IMR-90 (cell line): ENCODE measurements at regions not wholly inside any gene's neighbourhood (a gene's known extent, or its start where the extent isn't known, plus 50 kb on each side); places are given as distances from the start of the nearest gene placed in this dataset.

Source experiments
- ATAC-seq: fragments of 200-7000 bp; cut with Tn5 transposase; 2 replicates; pipeline ENCODE4 v1.9.1; 2020; ENCODE audit warnings: low read depth, mild to moderate bottlenecking, moderate library complexity
- BruUV-seq: library from RNA; stranded (reverse); fragments of 400-500 nt; replicated peaks from 2 replicates; lab custom pipeline; 2021; lab: Mats Ljungman, UMichigan
- CTCF ChIA-PET: fragments of 300-600 bp; formaldehyde crosslinking; extraction: SDS; loops from one replicate; lab custom pipeline; 2021; ENCODE audit warnings: antibody characterized with exemption; lab: Yijun Ruan, JAX
- POLR2A ChIA-PET: fragments of 300-600 bp; sonication (Branson Sonifier 250); formaldehyde crosslinking; loops from one replicate; lab custom pipeline; 2022; ENCODE audit warnings: antibody characterized with exemption; ENCODE audit not compliant: unreplicated experiment; lab: Charles Lee
- DNase-seq: peaks from one replicate; pipeline ENCODE4 v3.0.0; 2013
- H2AFZ ChIP-seq: replicated peaks from 2 replicates; pipeline ENCODE3; 2013; ENCODE audit warnings: low read length, mild to moderate bottlenecking; ENCODE audit not compliant: poor library complexity
- H2AK5ac ChIP-seq: 2 replicates; pipeline ENCODE4 v1.6.1; 2013; ENCODE audit warnings: low read depth, low read length, inconsistent platforms
- H2AK9ac ChIP-seq: replicated peaks from 2 replicates; pipeline ENCODE3; 2013; ENCODE audit warnings: mild to moderate bottlenecking, low read depth, low read length, moderate library complexity; ENCODE audit not compliant: poor library complexity
- H2BK120ac ChIP-seq: 2 replicates; pipeline ENCODE4 v1.6.1; 2013; ENCODE audit warnings: low read depth, low read length, inconsistent platforms
- H2BK15ac ChIP-seq: 3 replicates; pipeline ENCODE4 v1.6.1; 2013; ENCODE audit warnings: low read depth, low read length, inconsistent platforms
- H2BK20ac ChIP-seq: 2 replicates; pipeline ENCODE4 v1.6.1; 2013; ENCODE audit warnings: low read depth, mild to moderate bottlenecking, inconsistent platforms, low read length, moderate library complexity
- H2BK5ac ChIP-seq: 2 replicates; pipeline ENCODE4 v1.6.1; 2013; ENCODE audit warnings: mild to moderate bottlenecking, low read depth, low read length, inconsistent platforms; ENCODE audit not compliant: poor library complexity, severe bottlenecking
- H3K14ac ChIP-seq: replicated peaks from 2 replicates; pipeline ENCODE4 v1.6.1; 2013; ENCODE audit warnings: low read depth, low read length, inconsistent platforms
- H3K18ac ChIP-seq: 2 replicates; pipeline ENCODE4 v1.6.1; 2013; ENCODE audit warnings: low read depth, low read length, control low read depth
- H3K23ac ChIP-seq: 2 replicates; pipeline ENCODE4 v1.6.1; 2013; ENCODE audit warnings: low read depth, low read length, inconsistent platforms
- H3K27ac ChIP-seq: 2 replicates; pipeline ENCODE4 v1.5.1; 2013; ENCODE audit warnings: mild to moderate bottlenecking, control low read depth, low read length; ENCODE audit not compliant: insufficient read depth
- H3K27me3 ChIP-seq: 2 replicates; pipeline ENCODE4 v1.6.1; 2013; ENCODE audit warnings: low read length; ENCODE audit not compliant: control insufficient read depth, insufficient read depth
- H3K36me3 ChIP-seq: 2 replicates; pipeline ENCODE4 v1.6.1; 2013; ENCODE audit warnings: low read length, mixed read lengths; ENCODE audit not compliant: control insufficient read depth, insufficient read depth
- H3K4ac ChIP-seq: 2 replicates; pipeline ENCODE4 v1.6.1; 2013; ENCODE audit warnings: low read depth, low read length, inconsistent platforms
- H3K4me1 ChIP-seq: 2 replicates; pipeline ENCODE4 v1.6.1; 2013; ENCODE audit warnings: low read length, mixed read lengths; ENCODE audit not compliant: control insufficient read depth, insufficient read depth
- H3K4me2 ChIP-seq: 2 replicates; pipeline ENCODE4 v1.6.1; 2013; ENCODE audit warnings: low read depth, mild to moderate bottlenecking, control low read depth, low read length, moderate library complexity
- H3K4me3 ChIP-seq: 2 replicates; pipeline ENCODE4 v1.5.1; 2013; ENCODE audit warnings: low read depth, mild to moderate bottlenecking, control low read depth, low read length, moderate library complexity; ENCODE audit not compliant: insufficient read depth
- H3K56ac ChIP-seq: 2 replicates; pipeline ENCODE4 v1.6.1; 2013; ENCODE audit warnings: low read length, inconsistent platforms; ENCODE audit not compliant: insufficient read depth; ENCODE audit errors: extremely low read depth
- H3K79me1 ChIP-seq, 2 experiments: 2 replicates each; pipeline ENCODE4 v1.6.1; 2013; ENCODE audit warnings: low read length in 2 of 2, inconsistent platforms in 1 of 2, low read depth in 1 of 2
- H3K9ac ChIP-seq: 2 replicates; pipeline ENCODE4 v1.6.1; 2013; ENCODE audit warnings: low read depth, low read length, control low read depth
- H3K9me1 ChIP-seq: 2 replicates; pipeline ENCODE4 v1.6.1; 2013; ENCODE audit warnings: low read length, inconsistent platforms; ENCODE audit not compliant: insufficient read depth
- H3K9me3 ChIP-seq: 2 replicates; pipeline ENCODE4 v1.6.1; 2013; ENCODE audit warnings: low read length; ENCODE audit not compliant: control insufficient read depth, insufficient read depth
- H4K20me1 ChIP-seq: 2 replicates; pipeline ENCODE4 v1.6.1; 2013; ENCODE audit warnings: low read length, inconsistent platforms; ENCODE audit not compliant: insufficient read depth
- H4K5ac ChIP-seq: 2 replicates; pipeline ENCODE4 v1.6.1; 2013; ENCODE audit warnings: mild to moderate bottlenecking, low read depth, low read length, control low read depth
- H4K8ac ChIP-seq, 2 experiments: 2 replicates each; pipeline ENCODE4 v1.6.1; 2013; ENCODE audit warnings: low read depth in 2 of 2, low read length in 2 of 2, control low read depth in 1 of 2, inconsistent platforms in 1 of 2
- H4K91ac ChIP-seq: 2 replicates; pipeline ENCODE4 v1.6.1; 2013; ENCODE audit warnings: low read depth, low read length, inconsistent platforms; ENCODE audit not compliant: insufficient read depth
- BHLHE40 ChIP-seq: fragments of 150-350 bp; IDR thresholded peaks from 2 replicates; pipeline ENCODE4 v1.6.1; 2016; ENCODE audit warnings: mild to moderate bottlenecking, low read depth, low read length
- FOS ChIP-seq: fragments of 150-350 bp; IDR thresholded peaks from 2 replicates; pipeline ENCODE4 v1.6.1; 2016; ENCODE audit warnings: low read depth, low read length
- MAZ ChIP-seq: IDR thresholded peaks from 2 replicates; pipeline ENCODE4 v1.6.1; 2012; ENCODE audit warnings: low read depth, mild to moderate bottlenecking, low read length, improper control_type of control experiment, moderate library complexity, borderline replicate concordance
- NFE2L2 ChIP-seq: fragments of 150-350 bp; IDR thresholded peaks from 2 replicates; pipeline ENCODE4 v1.6.1; 2016; ENCODE audit warnings: low read depth, mild to moderate bottlenecking, low read length
- POLR2A ChIP-seq: IDR thresholded peaks from 2 replicates; pipeline ENCODE4 v1.6.1; 2012; ENCODE audit warnings: mild to moderate bottlenecking, low read depth, low read length
- RCOR1 ChIP-seq: IDR thresholded peaks from 2 replicates; pipeline ENCODE4 v1.6.1; 2012; ENCODE audit warnings: mild to moderate bottlenecking, low read length, improper control_type of control experiment; ENCODE audit not compliant: insufficient replicate concordance
- SMC3 ChIP-seq: fragments of 150-350 bp; IDR thresholded peaks from 2 replicates; pipeline ENCODE4 v1.6.1; 2016; ENCODE audit warnings: low read depth, mild to moderate bottlenecking, antibody characterized with exemption, low read length, moderate library complexity
- WGBS, 2 experiments: methylation state at CpG; one replicate each; pipeline versions ENCODE4 v1.1.5 to v1.1.7; 2013; ENCODE audit warnings: missing lambda C conversion rate in 2 of 2; ENCODE audit not compliant: insufficient read length in 1 of 2; ENCODE audit errors: extremely low coverage in 2 of 2; 5-methylcytosine and 5-hydroxymethylcytosine counted together
- dilution Hi-C: fragments of 300-500 bp; cut with HindIII; formaldehyde crosslinking; loops from one replicate; pipeline ENCODE4 v1.14.3; 2018; ENCODE audit warnings: low sequenced_read_pairs; ENCODE audit not compliant: unreplicated experiment
- in situ Hi-C: fragments of 300-500 bp; cut with MboI; formaldehyde crosslinking; loops from 3 replicates; pipeline ENCODE4 v1.14.3; 2019; ENCODE audit warnings: low sequenced_read_pairs, inconsistent platforms, mixed read lengths
- intact Hi-C: fragments of 100-400 bp; cut with micrococcal nuclease; formaldehyde crosslinking; loops from 2 replicates; pipeline ENCODE4 v1.10.0; 2022
- TF ChIP-seq, protein P1 (sequence below): fragments of 150-350 bp; IDR thresholded peaks from 2 replicates; pipeline ENCODE4 v1.6.1; 2017; ENCODE audit warnings: mild to moderate bottlenecking, antibody characterized with exemption, low read length, low read depth

DNA sequence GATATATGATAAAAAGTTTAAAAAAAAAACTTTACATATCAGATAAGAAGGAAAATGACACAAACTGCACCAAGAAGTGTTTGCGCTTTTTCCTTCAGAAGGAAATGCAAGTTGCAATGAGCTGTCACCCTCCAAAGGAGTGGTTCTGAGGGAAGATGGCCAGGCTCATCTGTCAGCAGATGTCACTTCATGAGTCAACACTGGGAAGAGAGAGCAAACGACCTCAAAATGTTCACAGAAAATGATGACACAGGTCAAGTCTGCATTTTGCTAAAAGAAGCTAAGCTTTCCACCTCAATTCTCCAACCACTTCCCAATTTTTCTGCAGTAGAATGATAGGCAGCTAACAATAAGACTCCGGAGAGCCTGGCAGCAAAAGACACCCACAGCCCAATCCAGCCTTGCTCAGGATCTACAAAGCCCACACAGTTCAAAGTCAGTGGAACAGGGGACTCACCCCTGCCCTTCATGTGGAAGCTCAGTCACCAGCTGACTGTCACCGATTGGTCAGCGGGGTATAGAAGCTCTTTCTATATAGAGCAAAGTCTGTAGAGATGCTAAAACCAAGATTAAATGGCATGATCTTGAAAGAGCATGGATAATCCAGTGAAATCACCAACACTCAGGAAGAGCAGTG lies 155.1 kb upstream of the NEBL start:
- H2AK5ac ChIP-seq = no peak overlapping the region
- H2AFZ ChIP-seq = peak overlapping the region; percentile 25
- no peak overlapping the region for H3K23ac ChIP-seq
- ATAC-seq (no peak), DNase-seq (no peak)
- no peak overlapping the region for H4K8ac ChIP-seq
- H3K4me2 ChIP-seq = no peak overlapping the region
- H4K20me1 ChIP-seq = no peaks in the 10 kb centered on the region
- H3K9me3 ChIP-seq = no peaks in the 10 kb centered on the region; the same call in 1 of the 2 replicates
- no peak overlapping the region for H2BK5ac ChIP-seq
- no peak overlapping the region for H3K9ac ChIP-seq
- no peak overlapping the region for H3K14ac ChIP-seq
- no peak overlapping the region for H4K91ac ChIP-seq
- intact Hi-C loops (no loop called here), in situ Hi-C loops (no loop called here), dilution Hi-C loops (no loop called here)
- H2AK9ac ChIP-seq = no peak overlapping the region
- no peak overlapping the region for H4K5ac ChIP-seq
- no peaks in the 10 kb centered on the region for H3K9me1 ChIP-seq
- no TSS peak for BruUV-seq
- H3K56ac ChIP-seq = no peak overlapping the region
- H3K79me1 ChIP-seq = no peaks in the 10 kb centered on the region
- no peak overlapping the region for H2BK15ac ChIP-seq
- no peak overlapping the region for H3K27ac ChIP-seq
- H3K4me3 ChIP-seq = no peak overlapping the region
- no peak overlapping the region for H2BK120ac ChIP-seq
- H2BK20ac ChIP-seq = no peak overlapping the region
- TF ChIP-seq NFE2L2 = no peak
- TF ChIP-seq FOS = no peak
- TF ChIP-seq SMC3 = no peak
- no peak for TF ChIP-seq POLR2A
- TF ChIP-seq, protein P1, sequence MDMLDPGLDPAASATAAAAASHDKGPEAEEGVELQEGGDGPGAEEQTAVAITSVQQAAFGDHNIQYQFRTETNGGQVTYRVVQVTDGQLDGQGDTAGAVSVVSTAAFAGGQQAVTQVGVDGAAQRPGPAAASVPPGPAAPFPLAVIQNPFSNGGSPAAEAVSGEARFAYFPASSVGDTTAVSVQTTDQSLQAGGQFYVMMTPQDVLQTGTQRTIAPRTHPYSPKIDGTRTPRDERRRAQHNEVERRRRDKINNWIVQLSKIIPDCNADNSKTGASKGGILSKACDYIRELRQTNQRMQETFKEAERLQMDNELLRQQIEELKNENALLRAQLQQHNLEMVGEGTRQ = no peak
- TF ChIP-seq RCOR1 = no peak
- no peak for TF ChIP-seq MAZ
- no peak for TF ChIP-seq BHLHE40
- WGBS, 2 experiments = no CpG with 5 or more reads among the region's 5 CpGs
- no peaks in the 10 kb centered on the region for H3K36me3 ChIP-seq
- H3K18ac ChIP-seq = no peak overlapping the region
- ChIA-PET POLR2A (no interaction called here), CTCF (no interaction called here)
- H3K4me1 ChIP-seq = no peaks in the 10 kb centered on the region
- no peaks in the 10 kb centered on the region for H3K27me3 ChIP-seq
- H3K4ac ChIP-seq = no peak overlapping the region
